ENCODE measurements at regions not wholly inside any gene's neighbourhood (a gene's known extent, or its start where the extent isn't known, plus 50 kb on each side); places are given as distances from the start of the nearest gene placed in this dataset.

- CTCF ChIA-PET, result no interaction called here
- Histone ChIP-seq H3K4me3 (no peak overlapping the region), H3K9me3 (ENCODE audit: insufficient read depth, low read depth) (no peaks in the 10 kb centered on the region), H3K27ac (no peak overlapping the region), H4K20me1 (ENCODE audit: insufficient read depth) (no peaks in the 10 kb centered on the region), H3K36me3 (ENCODE audit: low read depth) (no peaks in the 10 kb centered on the region), H3K9me2 (ENCODE audit: insufficient read depth) (no peaks in the 10 kb centered on the region), H3K79me2 (ENCODE audit: low read depth) (no peaks in the 10 kb centered on the region), H3K27me3 (ENCODE audit: insufficient read depth, low read depth) (no peaks in the 10 kb centered on the region), H3K4me1 (replicated peaks; ENCODE audit: insufficient read depth) (no peaks in the 10 kb centered on the region), H2AFZ (no peak overlapping the region), H3F3A (ENCODE audit: insufficient read depth, low read depth) (no peaks in the 10 kb centered on the region), H3K4me2 (no peak overlapping the region)
- POLR2A ChIA-PET (ENCODE audit: unreplicated experiment), result no interaction called here
- intact Hi-C loops (cut with micrococcal nuclease; ENCODE audit: unreplicated experiment), result no loop called here
- DNase-seq, result no peak
- no TSS peak for BruUV-seq (replicated peaks)
- TF ChIP-seq EZH2 (IDR thresholded peaks at IDR 0.05; ENCODE audit: low read depth) (no peak), CTCF (conservative IDR thresholded peaks at IDR 0.05) (no peak)
Observed at GRCh38 chr2:35858216-35858615, 497.4 kb upstream of the CRIM1 start.

GRCh38 chr2:35857498-35857897 lies 498.1 kb upstream of the CRIM1 start:
- Histone ChIP-seq H3K79me2 (ENCODE audit: low read depth) (no peaks in the 10 kb centered on the region), H3K9me3 (ENCODE audit: insufficient read depth, low read depth) (no peaks in the 10 kb centered on the region), H3K4me3 (no peak overlapping the region), H3K4me2 (no peak overlapping the region), H3K4me1 (replicated peaks; ENCODE audit: insufficient read depth) (no peaks in the 10 kb centered on the region), H3F3A (ENCODE audit: insufficient read depth, low read depth) (no peaks in the 10 kb centered on the region), H4K20me1 (ENCODE audit: insufficient read depth) (no peaks in the 10 kb centered on the region), H3K9me2 (ENCODE audit: insufficient read depth) (no peaks in the 10 kb centered on the region), H3K27me3 (ENCODE audit: insufficient read depth, low read depth) (no peaks in the 10 kb centered on the region), H2AFZ (no peak overlapping the region), H3K36me3 (ENCODE audit: low read depth) (no peaks in the 10 kb centered on the region), H3K27ac (no peak overlapping the region)
- ChIA-PET POLR2A (ENCODE audit: unreplicated experiment) (no interaction called here), CTCF (no interaction called here)
- no peak for DNase-seq
- intact Hi-C loops (cut with micrococcal nuclease; ENCODE audit: unreplicated experiment), result no loop called here
- TF ChIP-seq EZH2 (IDR thresholded peaks at IDR 0.05; ENCODE audit: low read depth) (no peak), CTCF (conservative IDR thresholded peaks at IDR 0.05) (no peak)
- no TSS peak for BruUV-seq (replicated peaks)

- intact Hi-C loops (cut with micrococcal nuclease; ENCODE audit: unreplicated experiment), result no loop called here
- CTCF ChIA-PET, result no interaction called here
Observed at GRCh38 chr2:35831385-35831784, 524.2 kb upstream of the CRIM1 start.

More at GRCh38 chr2:35831385-35831784, 524.2 kb upstream of the CRIM1 start:
- no peaks in the 10 kb centered on the region for H3K4me1 ChIP-seq (replicated peaks; ENCODE audit: insufficient read depth)
- DNase-seq, result no peak
- no peaks in the 10 kb centered on the region for H4K20me1 ChIP-seq (ENCODE audit: insufficient read depth)
- no peak overlapping the region for H3K4me2 ChIP-seq
- H3K79me2 ChIP-seq (ENCODE audit: low read depth), result no peaks in the 10 kb centered on the region
- no peaks in the 10 kb centered on the region for H3F3A ChIP-seq (ENCODE audit: insufficient read depth, low read depth)
- no peak for TF ChIP-seq CTCF (conservative IDR thresholded peaks at IDR 0.05)
- BruUV-seq (replicated peaks), result no TSS peak
- H3K27ac ChIP-seq, result no peak overlapping the region
- H2AFZ ChIP-seq, result no peak overlapping the region
- no peaks in the 10 kb centered on the region for H3K9me2 ChIP-seq (ENCODE audit: insufficient read depth)
- no peaks in the 10 kb centered on the region for H3K36me3 ChIP-seq (ENCODE audit: low read depth)
- POLR2A ChIA-PET (ENCODE audit: unreplicated experiment), result no interaction called here
- H3K9me3 ChIP-seq (ENCODE audit: insufficient read depth, low read depth), result no peaks in the 10 kb centered on the region
- H3K27me3 ChIP-seq (ENCODE audit: insufficient read depth, low read depth), result no peaks in the 10 kb centered on the region
- H3K4me3 ChIP-seq, result no peak overlapping the region

All from PC-9 (cell line).